HTR-8/SVneo (cell line): ENCODE measurements at regions not wholly inside any gene's neighbourhood (a gene's known extent, or its start where the extent isn't known, plus 50 kb on each side); places are given as distances from the start of the nearest gene placed in this dataset.
"Not testable (repeated sequence)": the region's sequence is repeated elsewhere in the genome, so short reads cannot be mapped to it uniquely, and the experiment has no call there.

Experiments used
- DNase-seq: peaks from one replicate; pipeline ENCODE4 v3.0.0; 2011; ENCODE audit warnings: low spot score, mixed read lengths; ENCODE audit not compliant: insufficient read length
- FAIRE-seq: peaks from 2 replicates; lab custom pipeline; 2011; peaks lifted over from hg19 to GRCh38; lab: Jason Lieb, UNC

DNA sequence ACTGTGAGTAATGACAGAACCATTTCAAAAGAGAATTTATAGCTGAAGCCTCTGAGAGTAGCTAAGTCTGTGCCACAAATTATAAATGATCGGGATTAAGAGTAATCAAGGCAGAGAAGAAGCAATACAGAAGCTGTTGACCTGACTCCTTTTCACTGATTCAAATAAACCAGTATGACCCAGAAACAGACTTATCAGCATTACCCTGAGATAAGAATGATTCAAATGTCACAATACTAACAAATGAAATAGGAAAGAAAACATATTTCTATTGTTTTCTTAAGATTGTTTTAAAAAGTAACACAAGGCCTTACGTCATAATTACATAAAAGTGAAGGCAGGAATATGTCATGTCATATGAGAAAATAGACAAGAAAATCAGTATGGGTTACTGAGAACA lies 1534.6 kb downstream of the SI start:
- FAIRE-seq (no peak), DNase-seq (peak; percentile 8)

DNA sequence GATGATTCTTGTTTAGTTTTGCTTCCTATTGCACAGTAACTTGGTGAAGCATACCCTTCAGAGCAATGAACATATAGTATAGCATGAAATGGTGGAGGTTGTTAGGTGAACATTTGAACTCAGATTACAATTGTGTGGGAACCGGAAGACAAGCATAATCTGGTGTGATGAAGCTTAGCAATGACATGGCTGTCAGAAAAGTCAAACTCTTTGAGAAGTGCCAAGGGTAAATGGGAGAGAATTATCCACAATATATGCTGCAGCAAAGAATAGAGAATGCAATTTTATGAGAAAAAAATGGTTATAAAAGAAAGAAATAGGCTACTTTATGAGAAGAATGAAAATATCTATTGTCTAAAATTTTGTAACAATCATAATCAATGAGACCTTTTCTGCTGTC lies 1536.7 kb downstream of the SI start:
- FAIRE-seq (no peak), DNase-seq (no peak)

DNA sequence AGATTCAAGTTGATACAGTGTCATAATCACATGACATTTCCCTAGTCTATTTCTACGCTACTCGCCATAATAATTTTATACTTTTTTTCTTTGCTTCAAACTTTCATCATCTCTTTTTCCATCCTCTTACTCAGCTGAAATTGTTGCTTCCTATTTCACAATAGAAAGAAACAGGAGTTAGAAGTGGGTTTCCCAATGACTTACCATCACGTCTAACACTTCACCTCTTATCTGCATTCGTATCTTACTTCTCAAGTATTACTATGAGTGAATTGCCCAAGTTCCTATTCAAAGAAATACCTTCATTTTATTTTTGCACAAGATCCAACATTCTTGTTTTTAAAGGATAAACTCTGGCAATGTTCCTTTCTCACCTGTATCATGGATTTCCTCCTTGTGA lies 1539.9 kb downstream of the SI start:
- no peak for DNase-seq
- no peak for FAIRE-seq

DNA sequence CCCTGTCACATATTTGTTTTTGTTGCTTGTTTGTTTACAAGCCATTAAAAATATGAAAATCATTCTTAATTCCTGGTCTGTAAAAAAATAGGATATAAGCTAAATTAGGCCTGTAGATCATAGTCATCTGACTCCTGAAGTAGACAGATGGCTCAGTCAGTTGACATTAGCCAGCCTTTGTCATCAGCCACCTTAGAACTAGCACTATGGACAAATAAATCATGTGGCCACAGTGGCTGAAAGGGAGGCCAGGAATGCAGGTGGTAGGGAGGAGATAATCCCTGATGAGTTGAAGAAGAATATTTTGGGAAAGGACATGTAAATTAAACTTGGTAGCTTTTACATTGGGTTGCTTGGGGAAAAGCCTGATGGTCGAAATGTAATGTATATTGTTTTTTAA lies 1544.9 kb downstream of the SI start:
- no peak for FAIRE-seq

DNA sequence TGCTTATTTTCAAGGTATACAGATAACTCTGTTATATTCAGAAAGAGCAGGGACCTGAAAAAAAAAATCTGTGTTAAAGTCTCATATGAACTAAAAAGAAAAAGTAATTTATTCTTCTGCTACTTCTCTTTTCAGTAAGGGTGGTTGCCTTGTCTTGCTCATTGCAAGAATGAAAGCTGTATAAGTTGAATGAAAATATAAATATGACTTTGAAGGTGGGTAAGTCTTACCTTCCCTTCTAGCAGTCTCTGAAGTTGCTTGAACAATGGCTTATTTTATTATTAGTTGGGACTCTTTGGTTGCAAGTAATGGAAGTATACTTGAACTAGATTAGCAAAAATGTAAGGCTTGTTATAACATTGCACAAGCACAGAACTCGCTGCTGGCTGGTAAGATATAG lies 1554.9 kb downstream of the SI start:
- no peak for DNase-seq
- no peak for FAIRE-seq

More for the DNA sequence above, 1544.9 kb downstream of the SI start:
- no peak for DNase-seq

DNA sequence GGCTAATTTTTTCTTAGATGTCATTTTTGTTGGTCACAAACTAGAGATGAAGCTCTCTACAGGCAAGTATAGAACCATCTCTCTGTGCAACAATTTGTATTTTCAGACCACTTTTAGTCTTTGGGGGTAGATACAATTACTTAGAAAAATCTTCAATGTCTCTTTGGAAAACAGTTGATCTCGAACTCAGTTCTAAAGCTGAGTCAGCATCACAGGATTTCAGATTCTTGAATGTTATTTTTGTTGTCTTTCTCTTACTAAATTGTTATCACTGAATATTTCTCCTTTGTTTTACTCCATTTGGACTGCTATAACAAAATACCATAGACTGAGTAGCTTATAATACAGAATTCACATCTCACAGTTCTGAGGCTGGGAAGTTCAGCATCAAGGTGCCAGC lies 1557.0 kb downstream of the SI start:
- FAIRE-seq: no peak
- no peak for DNase-seq

DNA sequence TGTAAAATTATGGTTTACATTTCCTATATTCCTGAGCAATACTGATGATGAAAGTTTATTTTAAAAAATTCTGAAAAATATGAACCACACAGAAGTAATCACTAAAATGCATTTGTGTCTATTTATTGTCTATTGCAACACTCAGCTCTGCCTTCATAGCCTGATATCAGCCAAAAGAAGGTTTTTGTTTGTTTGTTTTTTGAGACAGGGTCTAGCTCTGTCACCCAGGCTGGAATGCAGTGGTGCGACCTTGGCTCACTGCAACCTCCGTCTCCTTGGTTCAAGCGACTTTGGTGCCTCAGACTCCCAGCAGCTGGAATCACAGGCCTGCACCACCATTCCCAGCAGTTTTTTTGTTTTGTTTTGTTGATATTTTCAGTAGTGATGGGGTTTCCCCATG lies 1560.2 kb downstream of the SI start:
- no peak for FAIRE-seq
- DNase-seq: no peak

DNA sequence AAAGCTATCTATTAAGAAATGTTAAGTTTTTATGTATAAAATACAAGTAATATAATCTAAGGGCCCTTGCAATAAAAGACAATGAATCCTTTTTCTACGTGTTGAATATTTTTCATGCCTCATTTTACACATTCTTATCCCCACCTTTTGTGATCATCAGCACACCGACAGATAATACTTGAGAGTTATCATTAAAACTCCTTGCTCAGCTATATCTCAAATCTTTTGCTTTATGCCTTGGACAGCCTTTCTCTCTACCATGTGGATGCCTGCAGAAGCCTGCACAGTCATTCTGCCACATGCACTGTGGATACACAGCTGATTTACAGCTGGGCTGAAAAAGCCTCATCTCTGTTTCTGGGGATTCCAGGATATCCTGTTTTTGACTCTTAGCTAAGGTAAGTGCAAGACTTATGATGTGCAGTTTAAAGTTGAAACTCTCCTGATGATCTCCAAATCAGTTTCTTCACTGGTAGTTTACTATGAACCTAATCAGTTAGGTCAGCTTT lies 1565.1 kb downstream of the SI start:
- FAIRE-seq (no peak), DNase-seq (no peak)

DNA sequence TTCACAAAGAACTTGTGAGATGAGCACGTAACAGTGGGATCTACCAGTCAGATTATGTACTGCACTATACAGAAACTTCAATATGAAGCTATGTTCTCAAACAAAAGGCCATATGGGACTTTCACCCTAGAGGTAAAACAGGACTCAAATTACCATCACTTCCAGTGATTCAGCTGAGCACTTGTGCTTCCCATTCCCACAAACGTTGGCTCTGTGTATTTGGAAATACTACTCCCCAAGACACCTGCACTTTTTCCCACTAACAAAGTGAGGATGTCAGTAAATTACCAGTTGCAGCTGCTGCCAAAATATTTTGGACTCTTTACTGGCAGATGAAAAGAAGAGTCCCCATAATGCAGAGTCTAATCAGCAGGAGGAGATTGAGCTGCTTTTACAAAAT lies 1570.1 kb downstream of the SI start:
- peak; percentile 33 for FAIRE-seq

DNA sequence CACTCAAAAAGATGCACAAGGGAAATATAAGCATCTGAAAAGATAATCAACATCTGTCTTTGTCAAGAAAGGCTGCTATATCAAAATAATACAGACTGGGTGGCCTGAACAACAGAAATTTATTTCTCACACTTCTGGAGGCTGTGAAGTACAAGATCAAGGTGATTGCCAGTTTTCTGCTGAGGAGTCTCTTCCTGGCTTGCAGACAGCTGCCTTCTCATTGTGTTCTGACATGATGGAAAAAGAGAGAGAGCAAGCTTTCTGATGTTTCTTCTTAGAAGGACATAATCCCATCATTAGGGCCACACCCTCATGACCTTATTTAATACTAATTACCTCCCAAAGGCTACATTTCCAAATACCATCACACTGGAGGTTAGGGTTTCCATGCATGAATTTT lies 1573.3 kb downstream of the SI start:
- DNase-seq (no peak), FAIRE-seq (no peak)

More for the DNA sequence above, 1570.1 kb downstream of the SI start:
- DNase-seq: no peak

DNA sequence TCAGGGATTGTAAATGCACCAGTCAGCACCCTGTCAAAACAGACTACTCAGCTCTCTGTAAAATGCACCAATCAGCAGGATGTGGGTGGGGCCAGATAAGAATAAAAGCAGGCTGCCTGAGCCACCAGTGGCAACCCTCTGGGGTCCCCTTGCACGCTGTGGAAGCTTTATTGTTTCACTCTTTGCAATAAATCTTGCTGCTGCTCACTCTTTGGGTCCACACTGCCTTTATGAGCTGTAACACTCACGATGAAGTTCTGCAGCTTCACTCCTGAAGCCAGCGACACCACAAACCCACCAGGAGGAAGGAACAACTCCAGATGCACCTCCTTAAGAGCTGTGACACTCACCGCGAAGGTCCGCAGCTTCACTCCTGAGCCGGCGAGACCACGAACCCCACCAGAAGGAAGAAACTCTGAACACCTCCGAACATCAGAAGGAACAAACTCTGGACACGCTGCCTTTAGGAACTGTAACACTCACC lies 1578.5 kb downstream of the SI start:
- DNase-seq, FAIRE-seq: not testable (repeated sequence)

DNA sequence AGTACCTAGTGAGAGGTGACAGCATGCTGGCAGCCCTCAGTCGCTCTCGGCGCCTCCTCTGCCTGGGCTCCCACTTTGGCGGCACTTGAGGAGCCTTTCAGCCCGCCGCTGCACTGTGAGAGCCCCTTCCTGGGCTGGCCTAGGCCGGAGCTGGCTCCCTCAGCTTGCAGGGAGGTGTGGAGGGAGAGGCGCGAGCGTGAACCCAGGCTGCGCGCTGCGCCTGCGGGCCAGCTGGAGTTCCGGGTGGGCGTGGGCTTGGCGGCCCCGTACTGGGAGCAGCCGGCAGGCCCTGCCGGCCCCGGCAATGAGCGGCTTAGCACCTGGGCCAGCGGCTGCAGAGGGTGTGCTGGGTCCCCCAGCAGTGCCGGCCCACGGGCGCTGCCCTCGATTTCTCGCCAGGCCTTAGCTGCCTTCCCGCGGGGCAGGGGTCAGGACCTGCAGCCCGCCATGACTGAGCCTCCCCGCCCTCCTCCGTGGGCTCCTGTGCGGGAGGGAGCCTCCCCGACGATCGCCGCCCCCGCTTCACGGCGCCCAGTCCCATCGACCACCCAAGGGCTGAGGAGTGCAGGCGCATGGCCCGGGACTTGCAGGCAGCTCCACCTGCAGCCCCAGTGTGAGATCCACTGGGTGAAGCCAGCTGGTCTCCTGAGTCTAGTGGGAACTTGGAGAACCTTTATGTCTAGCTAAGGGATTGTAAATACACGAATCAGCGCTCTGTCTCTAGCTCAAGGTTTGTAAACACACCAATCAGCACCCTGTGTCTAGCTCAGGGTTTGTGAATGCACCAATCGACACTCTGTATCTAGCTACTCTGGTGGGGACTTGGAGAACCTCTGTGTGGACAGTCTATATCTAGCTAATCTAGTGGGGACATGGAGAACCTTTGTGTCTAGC lies 1579.2 kb downstream of the SI start:
- FAIRE-seq, DNase-seq: not testable (repeated sequence)

DNA sequence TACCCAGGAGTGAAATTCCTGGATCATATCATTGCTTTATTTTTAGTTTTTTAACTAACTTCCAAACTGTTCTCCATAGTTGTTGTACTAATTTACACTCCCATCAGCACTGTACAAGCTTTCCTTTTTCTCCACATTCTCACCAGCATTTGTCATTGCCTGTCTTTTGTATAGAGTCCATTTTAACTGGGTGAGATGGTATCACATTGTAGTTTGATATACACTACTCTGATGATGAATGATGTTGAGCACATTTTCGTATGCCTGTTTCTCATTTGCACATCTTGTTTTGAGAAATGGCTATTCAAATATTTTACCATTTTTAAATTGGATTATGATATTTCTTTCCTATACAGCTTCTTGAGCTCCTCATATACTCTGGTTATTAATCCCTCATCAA lies 1586.6 kb downstream of the SI start:
- DNase-seq (no peak), FAIRE-seq (no peak)

DNA sequence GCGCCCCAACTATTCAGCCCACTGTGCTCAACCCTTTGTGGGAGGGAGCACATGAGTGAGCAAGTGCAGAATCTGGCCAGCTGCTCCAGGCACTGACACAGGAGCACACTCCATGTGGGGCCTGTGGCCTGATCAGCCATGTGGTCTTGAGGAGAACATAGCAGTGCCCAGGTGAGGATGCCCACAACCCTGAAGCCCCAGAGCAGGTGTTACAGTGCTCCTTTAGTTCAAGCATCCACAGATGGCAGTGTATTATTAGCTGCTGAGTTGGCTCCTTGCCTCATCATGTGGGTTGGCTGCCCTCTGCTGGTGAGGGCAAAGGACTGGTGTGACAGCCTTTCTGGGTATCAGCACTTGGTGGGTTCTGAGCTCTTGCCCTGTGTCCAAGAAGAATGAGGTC lies 1588.2 kb downstream of the SI start:
- peak; percentile 38 for FAIRE-seq
- DNase-seq: peak; percentile 7

DNA sequence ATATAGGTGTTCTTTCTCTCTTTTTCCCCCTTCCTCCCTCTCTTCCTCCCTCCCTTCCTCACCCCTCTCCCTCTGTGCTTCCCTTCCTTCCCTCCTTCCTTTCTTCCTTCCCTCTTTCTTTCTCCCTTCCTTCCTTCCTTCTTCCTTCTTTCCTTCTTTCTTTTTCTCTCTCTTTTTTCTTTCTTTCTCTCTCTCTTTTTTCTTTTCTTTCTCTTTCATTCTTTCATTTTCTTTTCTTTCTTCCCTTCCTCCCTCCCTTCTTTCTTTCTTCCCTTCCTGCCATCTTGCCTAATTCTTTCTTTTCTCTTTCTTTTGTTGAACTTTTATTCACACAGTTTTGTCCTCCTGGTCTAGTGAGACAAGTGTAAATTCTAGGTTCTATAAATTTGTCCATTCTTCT lies 1595.6 kb downstream of the SI start:
- DNase-seq: no peak
- FAIRE-seq: no peak

DNA sequence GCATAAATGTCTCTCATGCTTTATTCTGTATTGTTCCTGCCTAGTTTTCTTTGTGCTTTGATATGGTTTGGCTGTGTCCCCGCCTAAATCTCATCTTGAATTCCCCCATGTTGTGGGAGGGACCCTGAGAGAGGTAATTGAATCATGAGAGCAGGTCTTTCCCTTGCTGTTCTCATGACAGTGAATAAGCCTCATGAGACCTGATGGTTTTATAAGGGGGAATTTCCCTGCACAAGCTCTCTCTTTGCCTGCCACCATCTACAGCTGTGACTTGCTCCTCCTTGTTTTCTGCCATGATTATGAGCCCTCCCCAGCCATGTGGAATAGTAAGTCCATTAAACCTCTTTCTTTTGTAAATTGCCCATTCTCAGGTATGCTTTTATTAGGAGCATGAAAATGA lies 1596.6 kb downstream of the SI start:
- DNase-seq: no peak
- FAIRE-seq: no peak

DNA sequence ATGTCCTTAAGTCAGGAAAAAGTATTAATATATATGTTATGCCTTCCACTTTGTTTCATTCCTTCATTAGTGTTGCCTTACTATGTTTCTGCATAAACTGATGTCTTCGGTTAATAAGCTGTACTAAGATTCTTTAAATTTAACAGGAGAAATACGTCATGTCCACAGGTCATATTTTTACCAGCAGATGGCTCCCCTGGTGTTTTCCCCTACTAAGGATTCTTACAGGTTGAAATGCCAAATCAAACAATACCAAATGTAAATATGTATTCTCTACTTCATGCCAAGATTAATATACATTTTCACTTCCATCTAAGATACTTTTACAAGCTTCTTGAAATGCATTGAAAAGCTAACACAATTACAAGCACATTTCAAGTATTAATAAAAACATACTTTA lies 1602.1 kb downstream of the SI start:
- FAIRE-seq: no peak
- DNase-seq: no peak

DNA sequence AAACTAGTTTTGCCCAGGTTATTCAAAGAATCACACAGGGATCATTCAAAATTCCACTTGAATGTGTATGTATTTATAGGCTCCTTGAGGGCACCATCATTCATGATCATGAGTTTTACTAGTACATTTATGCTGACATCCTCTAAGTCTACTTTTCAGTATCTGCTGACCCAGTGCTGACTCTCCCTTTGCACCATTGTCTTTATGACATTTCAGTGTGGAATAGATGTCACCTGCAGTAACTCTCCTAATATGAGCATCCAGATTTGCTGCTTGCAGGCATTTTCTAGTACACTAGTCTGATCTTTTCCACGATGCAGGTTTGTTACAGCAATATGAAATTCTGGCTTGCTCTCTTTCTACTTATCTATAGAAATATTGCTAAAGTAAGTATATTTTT lies 1603.5 kb downstream of the SI start:
- DNase-seq: no peak
- FAIRE-seq: no peak

DNA sequence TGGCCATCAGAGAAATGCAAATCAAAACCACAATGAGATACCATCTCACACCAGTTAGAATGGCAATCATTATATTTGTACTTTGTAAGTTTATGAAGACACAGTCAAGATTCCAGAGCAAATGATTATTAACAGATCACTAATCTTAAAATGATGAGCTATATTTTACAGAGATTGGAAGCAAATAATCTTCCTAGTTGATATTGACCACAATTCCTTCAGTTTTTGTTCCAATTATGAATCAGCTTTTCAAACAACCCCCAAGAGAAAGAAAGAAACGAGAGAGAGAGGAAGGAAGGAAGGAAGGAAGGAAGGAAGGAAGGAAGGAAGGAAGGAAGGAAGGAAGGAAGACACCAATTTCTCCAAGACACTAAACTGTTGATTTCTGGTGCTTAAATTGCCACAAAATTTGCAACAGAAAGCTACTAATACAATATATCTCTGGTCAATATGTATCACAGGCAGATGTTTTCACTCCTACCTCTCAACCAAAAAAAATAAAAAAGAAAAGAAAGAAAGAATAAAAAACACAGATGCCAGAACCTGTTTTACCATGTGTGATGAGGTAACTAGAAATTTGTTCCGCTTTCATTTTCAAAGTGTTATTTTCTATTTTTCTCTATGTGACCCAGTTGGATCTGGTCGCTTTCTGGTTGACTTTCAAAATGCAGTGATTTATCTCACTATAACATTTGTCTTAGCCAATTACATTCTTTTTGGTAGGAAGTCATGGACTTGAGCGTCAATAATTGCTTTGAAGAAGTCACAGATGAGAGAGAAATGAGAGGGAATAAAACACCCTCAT lies 1609.6 kb downstream of the SI start:
- DNase-seq (no peak), FAIRE-seq (no peak)

DNA sequence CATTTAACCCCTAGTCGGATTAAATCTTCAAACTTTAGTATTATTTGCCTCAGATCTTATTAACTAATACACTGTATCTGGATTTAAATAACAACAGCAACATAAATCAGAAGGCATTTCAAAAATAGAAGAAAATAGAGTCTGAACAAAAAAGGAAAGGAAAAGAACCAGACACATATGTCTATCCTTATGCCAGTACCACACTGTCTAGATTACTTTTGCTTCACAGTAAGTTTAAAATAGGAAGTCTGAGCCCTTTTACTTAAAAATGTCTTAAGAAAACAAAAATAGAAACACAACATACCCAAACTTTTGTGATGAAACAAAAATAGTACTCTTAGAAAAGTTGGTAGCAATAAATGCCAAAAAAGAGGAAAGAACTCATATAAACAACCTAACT lies 1615.8 kb downstream of the SI start:
- no peak for FAIRE-seq
- DNase-seq: no peak

DNA sequence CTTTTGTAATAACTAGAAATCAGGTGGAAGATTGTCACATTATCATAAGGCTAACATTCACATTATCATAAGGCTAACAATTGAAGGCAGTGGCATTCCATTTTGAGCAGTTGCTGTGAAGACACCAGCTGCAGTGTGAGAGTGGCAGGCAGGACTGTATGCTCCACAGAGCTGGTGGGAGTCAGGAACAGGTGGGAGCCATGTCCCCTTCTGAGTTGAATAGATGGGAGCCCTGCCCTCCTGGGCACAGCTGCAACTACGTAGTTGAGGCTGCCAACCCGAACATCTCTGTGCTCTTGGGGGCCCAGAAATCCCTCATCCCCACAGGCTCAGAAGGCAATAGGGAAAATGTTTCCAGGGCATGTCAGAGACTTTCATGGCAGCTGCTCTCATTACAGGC lies 1627.6 kb downstream of the SI start:
- FAIRE-seq: no peak

More for the DNA sequence above, 1627.6 kb downstream of the SI start:
- no peak for DNase-seq
